GM23338 (cell line): ENCODE measurements at regions not wholly inside any gene's neighbourhood (a gene's known extent, or its start where the extent isn't known, plus 50 kb on each side); places are given as distances from the start of the nearest gene placed in this dataset.

Source experiments
- ATAC-seq: fragments of 200-7000 bp; cut with Tn5 transposase; 3 replicates; pipeline ENCODE4 v1.9.1; 2020
- DNase-seq: peaks from one replicate; pipeline ENCODE4 v3.0.0-alpha.2; 2015; ENCODE audit warnings: low spot score
- H2AFZ ChIP-seq: fragments of 200-600 bp; sonication (generic); 2 replicates; pipeline ENCODE4 v1.8.0; 2016; ENCODE audit warnings: antibody characterized with exemption, mild to moderate bottlenecking, moderate library complexity
- H3F3A ChIP-seq: fragments of 200-600 bp; sonication (generic); replicated peaks from 2 replicates; pipeline ENCODE4 v1.8.0; 2017; ENCODE audit warnings: antibody characterized with exemption, mixed run types, low read depth
- H3K27ac ChIP-seq: fragments of 200-600 bp; sonication (generic); 2 replicates; pipeline ENCODE4 v1.6.1; 2016; ENCODE audit warnings: low read depth
- H3K27me3 ChIP-seq: fragments of 200-600 bp; sonication (generic); 2 replicates; pipeline ENCODE4 v1.8.0; 2016; ENCODE audit warnings: mild to moderate bottlenecking, mixed run types, moderate library complexity; ENCODE audit not compliant: insufficient read depth
- H3K36me3 ChIP-seq: fragments of 200-600 bp; sonication (generic); 2 replicates; pipeline ENCODE4 v1.8.0; 2016; ENCODE audit warnings: mild to moderate bottlenecking; ENCODE audit not compliant: insufficient read depth
- H3K4me1 ChIP-seq: fragments of 200-600 bp; sonication (generic); 2 replicates; pipeline ENCODE4 v1.8.0; 2016; ENCODE audit warnings: mild to moderate bottlenecking, moderate library complexity; ENCODE audit not compliant: insufficient read depth
- H3K4me2 ChIP-seq: fragments of 200-600 bp; sonication (generic); 2 replicates; pipeline ENCODE4 v1.7.1; 2017; ENCODE audit warnings: mixed run types
- H3K4me3 ChIP-seq: fragments of 200-600 bp; sonication (generic); 2 replicates; pipeline ENCODE4 v1.6.1; 2016; ENCODE audit warnings: mixed run types
- H3K79me2 ChIP-seq: fragments of 200-600 bp; sonication (generic); replicated peaks from 2 replicates; pipeline ENCODE4 v1.8.0; 2017; ENCODE audit warnings: mild to moderate bottlenecking; ENCODE audit not compliant: insufficient read depth
- H3K9me2 ChIP-seq: fragments of 200-600 bp; sonication (generic); 2 replicates; pipeline ENCODE4 v1.8.0; 2017; ENCODE audit not compliant: insufficient read depth
- H4K20me1 ChIP-seq: fragments of 200-600 bp; sonication (generic); replicated peaks from 2 replicates; pipeline ENCODE4 v1.8.0; 2017; ENCODE audit warnings: mild to moderate bottlenecking; ENCODE audit not compliant: insufficient read depth
- H3K27ac Mint-ChIP-seq: 2 replicates; pipeline ENCODE4 v1.8.0; 2020; ENCODE audit warnings: inconsistent platforms, mild to moderate bottlenecking, moderate library complexity, mixed read lengths
- H3K27me3 Mint-ChIP-seq: 3 replicates; pipeline ENCODE4 v1.8.0; 2022; ENCODE audit warnings: low read depth, mild to moderate bottlenecking, moderate library complexity, mixed read lengths, inconsistent platforms; ENCODE audit not compliant: insufficient read depth, poor library complexity
- H3K36me3 Mint-ChIP-seq: 3 replicates; pipeline ENCODE4 v1.8.0; 2021; ENCODE audit warnings: low read depth, mild to moderate bottlenecking, inconsistent platforms, moderate library complexity, mixed read lengths
- H3K4me1 Mint-ChIP-seq: 3 replicates; pipeline ENCODE4 v1.8.0; 2020; ENCODE audit warnings: mild to moderate bottlenecking, inconsistent platforms, mixed read lengths
- H3K4me3 Mint-ChIP-seq: 3 replicates; pipeline ENCODE4 v1.8.0; 2021; ENCODE audit warnings: moderate library complexity, mild to moderate bottlenecking, inconsistent platforms, mixed read lengths
- H3K9me3 Mint-ChIP-seq: 3 replicates; pipeline ENCODE4 v1.8.0; 2020; ENCODE audit warnings: moderate library complexity, mild to moderate bottlenecking, inconsistent platforms, mixed read lengths
- CREB1 ChIP-seq: fragments of 250-450 bp; sonication (Bioruptor Pico); IDR thresholded peaks from 2 replicates; pipeline ENCODE4 v1.5.0; 2020; ENCODE audit warnings: low read depth, mild to moderate bottlenecking, moderate library complexity
- EZH2 ChIP-seq: fragments of 200-600 bp; sonication (generic); IDR thresholded peaks from one replicate; pipeline ENCODE4 v1.8.0; 2017; ENCODE audit warnings: antibody characterized with exemption, mild to moderate bottlenecking, low read depth; ENCODE audit not compliant: unreplicated experiment
- EZH2phosphoT487 ChIP-seq: fragments of 200-600 bp; sonication (generic); IDR thresholded peaks from one replicate; pipeline ENCODE4 v1.8.1; 2018; ENCODE audit warnings: antibody characterized with exemption; ENCODE audit not compliant: unreplicated experiment
- JUNB ChIP-seq: IDR thresholded peaks from one replicate; pipeline ENCODE4 v1.6.1; 2016; ENCODE audit warnings: antibody characterized with exemption; ENCODE audit not compliant: unreplicated experiment
- NANOG ChIP-seq: IDR thresholded peaks from 2 replicates; pipeline ENCODE4 v1.6.1; 2016; ENCODE audit warnings: antibody characterized with exemption, borderline replicate concordance
- POLR2AphosphoS5 ChIP-seq: IDR thresholded peaks from 2 replicates; pipeline ENCODE4 v1.6.1; 2016; ENCODE audit warnings: antibody characterized with exemption, low read depth
- STAT1 ChIP-seq: IDR thresholded peaks from one replicate; pipeline ENCODE4 v1.6.1; 2016; ENCODE audit warnings: antibody characterized with exemption; ENCODE audit not compliant: unreplicated experiment
- ZNF114 ChIP-seq: fragments of 250-450 bp; sonication (Bioruptor Pico); IDR thresholded peaks from 2 replicates; pipeline ENCODE4 v1.5.0; 2020; ENCODE audit warnings: mild to moderate bottlenecking, moderate library complexity
- ZNF331 ChIP-seq: fragments of 250-450 bp; sonication (Bioruptor Pico); IDR thresholded peaks from 2 replicates; pipeline ENCODE4 v1.5.0; 2020; ENCODE audit warnings: low read depth, mild to moderate bottlenecking, moderate library complexity
- TF ChIP-seq, protein P1 (sequence below), 2 experiments: fragments of 200-600 bp in 1 of 2; sonication (generic) in 1 of 2; conservative IDR thresholded peaks; 2 replicates each; pipeline versions ENCODE4 v1.5.1 to v1.6.1; 2016 to 2017; ENCODE audit warnings: antibody characterized with exemption in 2 of 2, low read depth in 2 of 2, mild to moderate bottlenecking in 2 of 2, moderate library complexity in 1 of 2
- TF ChIP-seq, protein P2 (sequence below): IDR thresholded peaks from one replicate; pipeline ENCODE4 v1.6.1; 2018; ENCODE audit warnings: antibody characterized with exemption; ENCODE audit not compliant: unreplicated experiment
- TF ChIP-seq, protein P3 (sequence below): fragments of 250-450 bp; sonication (Bioruptor Pico); IDR thresholded peaks from 2 replicates; pipeline ENCODE4 v1.5.0; 2020; ENCODE audit warnings: mild to moderate bottlenecking, moderate library complexity
- TF ChIP-seq, protein P4 (sequence below): IDR thresholded peaks from 2 replicates; pipeline ENCODE4 v1.6.1; 2016; ENCODE audit warnings: antibody characterized with exemption

DNA sequence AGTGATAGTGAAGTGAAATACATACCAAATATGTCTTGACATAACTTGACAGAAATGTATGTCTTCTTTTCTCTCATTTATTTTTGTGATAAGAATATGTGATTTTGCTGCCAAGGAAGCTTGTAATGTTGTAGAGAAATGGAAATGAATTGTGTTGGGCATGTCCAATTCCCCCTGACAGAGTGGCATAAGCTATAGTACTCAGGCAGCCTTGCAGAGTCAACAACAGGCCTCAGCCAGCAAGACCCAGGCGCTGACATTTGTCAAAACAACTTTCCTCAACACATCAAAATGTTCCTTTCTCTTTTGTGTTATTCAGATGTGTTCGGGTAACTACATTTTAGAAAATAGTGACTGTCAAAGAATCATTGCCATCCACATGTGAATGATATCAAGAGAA, 538.1 kb upstream of the ATP11B start:
- Mint-ChIP-seq H3K9me3 (no peaks in the 10 kb centered on the region), H3K36me3 (no peaks in the 10 kb centered on the region), H3K4me1 (peaks cover 13% of the 10 kb centered on the region; the same call in 2 of the 3 replicates), H3K4me3 (no peak overlapping the region), H3K27ac (no peak overlapping the region), H3K27me3 (no peaks in the 10 kb centered on the region)
- H3F3A ChIP-seq: no peaks in the 10 kb centered on the region
- no peaks in the 10 kb centered on the region for H3K9me2 ChIP-seq
- H3K79me2 ChIP-seq: no peaks in the 10 kb centered on the region
- no peak for DNase-seq
- no peak overlapping the region for H3K27ac ChIP-seq
- no peaks in the 10 kb centered on the region for H3K36me3 ChIP-seq
- H3K4me2 ChIP-seq: no peak overlapping the region
- TF ChIP-seq, protein P1, sequence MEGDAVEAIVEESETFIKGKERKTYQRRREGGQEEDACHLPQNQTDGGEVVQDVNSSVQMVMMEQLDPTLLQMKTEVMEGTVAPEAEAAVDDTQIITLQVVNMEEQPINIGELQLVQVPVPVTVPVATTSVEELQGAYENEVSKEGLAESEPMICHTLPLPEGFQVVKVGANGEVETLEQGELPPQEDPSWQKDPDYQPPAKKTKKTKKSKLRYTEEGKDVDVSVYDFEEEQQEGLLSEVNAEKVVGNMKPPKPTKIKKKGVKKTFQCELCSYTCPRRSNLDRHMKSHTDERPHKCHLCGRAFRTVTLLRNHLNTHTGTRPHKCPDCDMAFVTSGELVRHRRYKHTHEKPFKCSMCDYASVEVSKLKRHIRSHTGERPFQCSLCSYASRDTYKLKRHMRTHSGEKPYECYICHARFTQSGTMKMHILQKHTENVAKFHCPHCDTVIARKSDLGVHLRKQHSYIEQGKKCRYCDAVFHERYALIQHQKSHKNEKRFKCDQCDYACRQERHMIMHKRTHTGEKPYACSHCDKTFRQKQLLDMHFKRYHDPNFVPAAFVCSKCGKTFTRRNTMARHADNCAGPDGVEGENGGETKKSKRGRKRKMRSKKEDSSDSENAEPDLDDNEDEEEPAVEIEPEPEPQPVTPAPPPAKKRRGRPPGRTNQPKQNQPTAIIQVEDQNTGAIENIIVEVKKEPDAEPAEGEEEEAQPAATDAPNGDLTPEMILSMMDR (conservative IDR thresholded peaks at IDR 0.05; ENCODE audit: low read depth in 2 of 2): no peak
- TF ChIP-seq NANOG (no peak), ZNF331 (CRISPR knock-in tag) (no peak), EZH2 (no peak), STAT1 (no peak), JUNB (no peak), POLR2AphosphoS5 (no peak), ZNF114 (CRISPR knock-in tag) (no peak), CREB1 (CRISPR knock-in tag) (no peak), EZH2phosphoT487 (no peak)
- TF ChIP-seq, protein P2, sequence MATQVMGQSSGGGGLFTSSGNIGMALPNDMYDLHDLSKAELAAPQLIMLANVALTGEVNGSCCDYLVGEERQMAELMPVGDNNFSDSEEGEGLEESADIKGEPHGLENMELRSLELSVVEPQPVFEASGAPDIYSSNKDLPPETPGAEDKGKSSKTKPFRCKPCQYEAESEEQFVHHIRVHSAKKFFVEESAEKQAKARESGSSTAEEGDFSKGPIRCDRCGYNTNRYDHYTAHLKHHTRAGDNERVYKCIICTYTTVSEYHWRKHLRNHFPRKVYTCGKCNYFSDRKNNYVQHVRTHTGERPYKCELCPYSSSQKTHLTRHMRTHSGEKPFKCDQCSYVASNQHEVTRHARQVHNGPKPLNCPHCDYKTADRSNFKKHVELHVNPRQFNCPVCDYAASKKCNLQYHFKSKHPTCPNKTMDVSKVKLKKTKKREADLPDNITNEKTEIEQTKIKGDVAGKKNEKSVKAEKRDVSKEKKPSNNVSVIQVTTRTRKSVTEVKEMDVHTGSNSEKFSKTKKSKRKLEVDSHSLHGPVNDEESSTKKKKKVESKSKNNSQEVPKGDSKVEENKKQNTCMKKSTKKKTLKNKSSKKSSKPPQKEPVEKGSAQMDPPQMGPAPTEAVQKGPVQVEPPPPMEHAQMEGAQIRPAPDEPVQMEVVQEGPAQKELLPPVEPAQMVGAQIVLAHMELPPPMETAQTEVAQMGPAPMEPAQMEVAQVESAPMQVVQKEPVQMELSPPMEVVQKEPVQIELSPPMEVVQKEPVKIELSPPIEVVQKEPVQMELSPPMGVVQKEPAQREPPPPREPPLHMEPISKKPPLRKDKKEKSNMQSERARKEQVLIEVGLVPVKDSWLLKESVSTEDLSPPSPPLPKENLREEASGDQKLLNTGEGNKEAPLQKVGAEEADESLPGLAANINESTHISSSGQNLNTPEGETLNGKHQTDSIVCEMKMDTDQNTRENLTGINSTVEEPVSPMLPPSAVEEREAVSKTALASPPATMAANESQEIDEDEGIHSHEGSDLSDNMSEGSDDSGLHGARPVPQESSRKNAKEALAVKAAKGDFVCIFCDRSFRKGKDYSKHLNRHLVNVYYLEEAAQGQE: no peak
- TF ChIP-seq, protein P3, sequence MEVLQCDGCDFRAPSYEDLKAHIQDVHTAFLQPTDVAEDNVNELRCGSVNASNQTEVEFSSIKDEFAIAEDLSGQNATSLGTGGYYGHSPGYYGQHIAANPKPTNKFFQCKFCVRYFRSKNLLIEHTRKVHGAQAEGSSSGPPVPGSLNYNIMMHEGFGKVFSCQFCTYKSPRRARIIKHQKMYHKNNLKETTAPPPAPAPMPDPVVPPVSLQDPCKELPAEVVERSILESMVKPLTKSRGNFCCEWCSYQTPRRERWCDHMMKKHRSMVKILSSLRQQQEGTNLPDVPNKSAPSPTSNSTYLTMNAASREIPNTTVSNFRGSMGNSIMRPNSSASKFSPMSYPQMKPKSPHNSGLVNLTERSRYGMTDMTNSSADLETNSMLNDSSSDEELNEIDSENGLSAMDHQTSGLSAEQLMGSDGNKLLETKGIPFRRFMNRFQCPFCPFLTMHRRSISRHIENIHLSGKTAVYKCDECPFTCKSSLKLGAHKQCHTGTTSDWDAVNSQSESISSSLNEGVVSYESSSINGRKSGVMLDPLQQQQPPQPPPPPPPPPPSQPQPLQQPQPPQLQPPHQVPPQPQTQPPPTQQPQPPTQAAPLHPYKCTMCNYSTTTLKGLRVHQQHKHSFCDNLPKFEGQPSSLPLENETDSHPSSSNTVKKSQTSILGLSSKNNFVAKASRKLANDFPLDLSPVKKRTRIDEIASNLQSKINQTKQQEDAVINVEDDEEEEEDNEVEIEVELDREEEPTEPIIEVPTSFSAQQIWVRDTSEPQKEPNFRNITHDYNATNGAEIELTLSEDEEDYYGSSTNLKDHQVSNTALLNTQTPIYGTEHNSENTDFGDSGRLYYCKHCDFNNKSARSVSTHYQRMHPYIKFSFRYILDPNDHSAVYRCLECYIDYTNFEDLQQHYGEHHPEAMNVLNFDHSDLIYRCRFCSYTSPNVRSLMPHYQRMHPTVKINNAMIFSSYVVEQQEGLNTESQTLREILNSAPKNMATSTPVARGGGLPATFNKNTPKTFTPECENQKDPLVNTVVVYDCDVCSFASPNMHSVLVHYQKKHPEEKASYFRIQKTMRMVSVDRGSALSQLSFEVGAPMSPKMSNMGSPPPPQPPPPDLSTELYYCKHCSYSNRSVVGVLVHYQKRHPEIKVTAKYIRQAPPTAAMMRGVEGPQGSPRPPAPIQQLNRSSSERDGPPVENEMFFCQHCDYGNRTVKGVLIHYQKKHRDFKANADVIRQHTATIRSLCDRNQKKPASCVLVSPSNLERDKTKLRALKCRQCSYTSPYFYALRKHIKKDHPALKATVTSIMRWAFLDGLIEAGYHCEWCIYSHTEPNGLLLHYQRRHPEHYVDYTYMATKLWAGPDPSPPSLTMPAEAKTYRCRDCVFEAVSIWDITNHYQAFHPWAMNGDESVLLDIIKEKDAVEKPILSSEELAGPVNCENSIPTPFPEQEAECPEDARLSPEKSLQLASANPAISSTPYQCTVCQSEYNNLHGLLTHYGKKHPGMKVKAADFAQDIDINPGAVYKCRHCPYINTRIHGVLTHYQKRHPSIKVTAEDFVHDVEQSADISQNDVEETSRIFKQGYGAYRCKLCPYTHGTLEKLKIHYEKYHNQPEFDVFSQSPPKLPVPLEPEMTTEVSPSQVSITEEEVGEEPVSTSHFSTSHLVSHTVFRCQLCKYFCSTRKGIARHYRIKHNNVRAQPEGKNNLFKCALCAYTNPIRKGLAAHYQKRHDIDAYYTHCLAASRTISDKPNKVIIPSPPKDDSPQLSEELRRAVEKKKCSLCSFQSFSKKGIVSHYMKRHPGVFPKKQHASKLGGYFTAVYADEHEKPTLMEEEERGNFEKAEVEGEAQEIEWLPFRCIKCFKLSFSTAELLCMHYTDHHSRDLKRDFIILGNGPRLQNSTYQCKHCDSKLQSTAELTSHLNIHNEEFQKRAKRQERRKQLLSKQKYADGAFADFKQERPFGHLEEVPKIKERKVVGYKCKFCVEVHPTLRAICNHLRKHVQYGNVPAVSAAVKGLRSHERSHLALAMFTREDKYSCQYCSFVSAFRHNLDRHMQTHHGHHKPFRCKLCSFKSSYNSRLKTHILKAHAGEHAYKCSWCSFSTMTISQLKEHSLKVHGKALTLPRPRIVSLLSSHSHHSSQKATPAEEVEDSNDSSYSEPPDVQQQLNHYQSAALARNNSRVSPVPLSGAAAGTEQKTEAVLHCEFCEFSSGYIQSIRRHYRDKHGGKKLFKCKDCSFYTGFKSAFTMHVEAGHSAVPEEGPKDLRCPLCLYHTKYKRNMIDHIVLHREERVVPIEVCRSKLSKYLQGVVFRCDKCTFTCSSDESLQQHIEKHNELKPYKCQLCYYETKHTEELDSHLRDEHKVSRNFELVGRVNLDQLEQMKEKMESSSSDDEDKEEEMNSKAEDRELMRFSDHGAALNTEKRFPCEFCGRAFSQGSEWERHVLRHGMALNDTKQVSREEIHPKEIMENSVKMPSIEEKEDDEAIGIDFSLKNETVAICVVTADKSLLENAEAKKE (CRISPR knock-in tag): no peak
- TF ChIP-seq, protein P4, sequence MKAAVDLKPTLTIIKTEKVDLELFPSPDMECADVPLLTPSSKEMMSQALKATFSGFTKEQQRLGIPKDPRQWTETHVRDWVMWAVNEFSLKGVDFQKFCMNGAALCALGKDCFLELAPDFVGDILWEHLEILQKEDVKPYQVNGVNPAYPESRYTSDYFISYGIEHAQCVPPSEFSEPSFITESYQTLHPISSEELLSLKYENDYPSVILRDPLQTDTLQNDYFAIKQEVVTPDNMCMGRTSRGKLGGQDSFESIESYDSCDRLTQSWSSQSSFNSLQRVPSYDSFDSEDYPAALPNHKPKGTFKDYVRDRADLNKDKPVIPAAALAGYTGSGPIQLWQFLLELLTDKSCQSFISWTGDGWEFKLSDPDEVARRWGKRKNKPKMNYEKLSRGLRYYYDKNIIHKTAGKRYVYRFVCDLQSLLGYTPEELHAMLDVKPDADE: no peak
- H2AFZ ChIP-seq: no peak overlapping the region
- H3K4me1 ChIP-seq: peaks cover 7% of the 10 kb centered on the region
- H3K27me3 ChIP-seq: no peaks in the 10 kb centered on the region
- ATAC-seq: no peak
- no peaks in the 10 kb centered on the region for H4K20me1 ChIP-seq
- no peak overlapping the region for H3K4me3 ChIP-seq
